H1 (cell line): ENCODE measurements at regions not wholly inside any gene's neighbourhood (a gene's known extent, or its start where the extent isn't known, plus 50 kb on each side); places are given as distances from the start of the nearest gene placed in this dataset.

Experiments used
- ASH2L ChIP-seq: fragments of 200-600, 300-600 bp; sonication (generic); IDR thresholded peaks from one replicate; pipeline ENCODE4 v1.7.1; 2017; ENCODE audit warnings: low read length
- BACH1 ChIP-seq: IDR thresholded peaks from 2 replicates; pipeline ENCODE4 v1.6.1; 2012; ENCODE audit warnings: low read length, improper control_type of control experiment
- BCL11A ChIP-seq, 2 experiments: IDR thresholded peaks; one replicate each; pipeline ENCODE4 v1.6.1; 2011; ENCODE audit warnings: low read depth in 2 of 2, low read length in 2 of 2, mild to moderate bottlenecking in 2 of 2
- CBX8 ChIP-seq: fragments of 300-800, 300-1000 bp; sonication (generic); IDR thresholded peaks from 2 replicates; pipeline ENCODE4 v1.7.1; 2016; ENCODE audit warnings: low read depth, low read length, borderline replicate concordance
- HDAC6 ChIP-seq: IDR thresholded peaks from one replicate; pipeline ENCODE4 v1.7.1; 2012; ENCODE audit warnings: low read depth, mild to moderate bottlenecking, inconsistent platforms, low read length, moderate library complexity
- KDM1A ChIP-seq: fragments of 200-600, 300-600 bp; sonication (generic); IDR thresholded peaks from 2 replicates; pipeline ENCODE4 v1.7.1; 2016; ENCODE audit warnings: mild to moderate bottlenecking, low read length, borderline replicate concordance
- MAFK ChIP-seq: IDR thresholded peaks from 2 replicates; pipeline ENCODE4 v1.6.1; 2012; ENCODE audit warnings: low read depth, mild to moderate bottlenecking, improper control_type of control experiment, low read length
- NRF1 ChIP-seq: IDR thresholded peaks from 2 replicates; pipeline ENCODE4 v1.6.1; 2011; ENCODE audit warnings: mild to moderate bottlenecking, low read depth, low read length, improper control_type of control experiment
- RAD21 ChIP-seq, 2 experiments: IDR thresholded peaks in 1 of 2; conservative IDR thresholded peaks in 1 of 2; 2 replicates each; pipeline ENCODE4 v1.6.1; 2011; ENCODE audit warnings: low read depth in 2 of 2, low read length in 2 of 2, improper control_type of control experiment in 1 of 2, inconsistent platforms in 1 of 2, mild to moderate bottlenecking in 1 of 2, moderate library complexity in 1 of 2
- SIN3A ChIP-seq, 2 experiments: IDR thresholded peaks in 1 of 2; conservative IDR thresholded peaks in 1 of 2; 2 replicates each; pipeline ENCODE4 v1.6.1; 2011 to 2012; ENCODE audit warnings: low read length in 2 of 2, improper control_type of control experiment in 1 of 2, low read depth in 1 of 2, mild to moderate bottlenecking in 1 of 2
- SP2 ChIP-seq: IDR thresholded peaks from 2 replicates; pipeline ENCODE4 v1.6.1; 2012; ENCODE audit warnings: mild to moderate bottlenecking, low read length, inconsistent platforms
- SRF ChIP-seq: IDR thresholded peaks from 2 replicates; pipeline ENCODE4 v1.6.1; 2011; ENCODE audit warnings: mild to moderate bottlenecking, low read depth, low read length, moderate library complexity
- TF ChIP-seq, protein P1 (sequence below): IDR thresholded peaks from 2 replicates; pipeline ENCODE4 v1.6.1; 2012; ENCODE audit warnings: inconsistent platforms

DNA sequence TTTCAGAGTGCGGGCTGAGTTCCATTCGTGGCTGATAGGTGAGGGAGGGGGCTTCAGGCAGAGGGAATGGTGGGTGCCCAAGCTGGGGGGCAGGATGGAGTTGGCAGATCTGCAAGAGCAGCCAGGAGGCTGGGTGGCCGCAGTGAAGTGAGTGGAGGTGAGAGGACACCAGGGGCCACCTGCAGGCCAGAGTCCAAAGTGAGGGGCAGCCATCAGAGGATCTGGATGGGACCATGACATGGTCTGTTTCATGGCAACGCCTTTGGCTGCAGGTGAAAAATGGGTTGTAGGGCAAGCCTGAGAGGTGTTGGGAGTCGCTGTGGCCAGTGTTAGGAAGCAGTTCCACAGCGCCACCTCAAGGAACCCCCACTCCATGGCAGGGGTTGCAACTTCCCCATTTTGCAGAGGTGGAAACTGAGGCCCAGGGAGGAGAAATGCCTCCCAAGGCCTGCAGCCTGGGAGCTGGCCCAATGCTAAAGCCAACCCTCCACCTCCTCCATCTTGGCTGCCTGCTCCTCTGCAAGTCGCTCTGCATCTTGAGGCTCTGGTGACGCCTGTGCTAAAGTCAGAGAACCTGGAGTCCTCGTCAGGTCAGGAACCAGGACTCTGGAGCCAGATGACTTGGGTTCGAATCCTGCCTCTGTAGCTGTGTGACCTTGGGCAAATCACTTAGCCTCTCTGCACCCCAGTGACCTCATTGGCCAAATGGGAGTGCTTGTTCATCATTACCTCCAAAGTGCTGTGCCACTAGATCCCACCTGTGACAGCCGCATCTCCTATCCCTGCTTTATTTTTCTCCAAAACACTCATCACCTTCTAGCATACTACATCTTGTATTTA lies 153.8 kb downstream of the CEBPB start (continued):
- peak; percentile 79 to 83 for TF ChIP-seq RAD21 (IDR thresholded peaks at IDR 0.05 in 1 of 2, conservative IDR thresholded peaks at IDR 0.05 in 1 of 2; ENCODE audit: low read depth in 2 of 2, low read length in 2 of 2)
- 0 out of 4 replicates have a peak, but pooled peaks of 1 of the 2 experiments have one; percentile 28 for TF ChIP-seq SIN3A (conservative IDR thresholded peaks at IDR 0.05 in 1 of 2, IDR thresholded peaks at IDR 0.05 in 1 of 2; ENCODE audit: low read depth in 1 of 2, low read length in 2 of 2)
- peak; percentile 98 for TF ChIP-seq KDM1A
- no peak for TF ChIP-seq SRF
- TF ChIP-seq SP2 = no peak
- TF ChIP-seq ASH2L = no peak
- no peak for TF ChIP-seq CBX8
- TF ChIP-seq HDAC6 = no peak
- TF ChIP-seq BACH1 = no peak
- TF ChIP-seq MAFK = 0 out of 2 replicates have a peak, but pooled peaks have one; percentile 12
- TF ChIP-seq, protein P1, sequence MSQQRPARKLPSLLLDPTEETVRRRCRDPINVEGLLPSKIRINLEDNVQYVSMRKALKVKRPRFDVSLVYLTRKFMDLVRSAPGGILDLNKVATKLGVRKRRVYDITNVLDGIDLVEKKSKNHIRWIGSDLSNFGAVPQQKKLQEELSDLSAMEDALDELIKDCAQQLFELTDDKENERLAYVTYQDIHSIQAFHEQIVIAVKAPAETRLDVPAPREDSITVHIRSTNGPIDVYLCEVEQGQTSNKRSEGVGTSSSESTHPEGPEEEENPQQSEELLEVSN = no peak
- no peak for TF ChIP-seq NRF1
- no peak for TF ChIP-seq BCL11A (IDR thresholded peaks at IDR 0.05; ENCODE audit: low read depth in 2 of 2, low read length in 2 of 2)
